ENCODE measurements at regions not wholly inside any gene's neighbourhood (a gene's known extent, or its start where the extent isn't known, plus 50 kb on each side); places are given as distances from the start of the nearest gene placed in this dataset.
"Not testable (repeated sequence)": the region's sequence is repeated elsewhere in the genome, so short reads cannot be mapped to it uniquely, and the experiment has no call there.

GRCh38 chr12:114528766-114529165 lies 122.8 kb upstream of the TBX5 start:
- ATAC-seq (ENCODE audit: insufficient read depth, low read depth) (no peak), DNase-seq (no peak)
- Histone ChIP-seq H3K27me3 (ENCODE audit: insufficient read depth, low read length, poor library complexity) (no peaks in the 10 kb centered on the region), H3K79me2 (ENCODE audit: insufficient read depth, low read length) (no peaks in the 10 kb centered on the region), H3K4me1 (ENCODE audit: insufficient read depth, low read length) (no peaks in the 10 kb centered on the region), H3K36me3 (ENCODE audit: insufficient read depth, low read length) (no peaks in the 10 kb centered on the region), H3K4me2 (ENCODE audit: insufficient read depth, low read length) (no peak overlapping the region), H3K27ac (ENCODE audit: low read length) (no peak overlapping the region), H3K4me3 (ENCODE audit: low read depth in 1 of 2, low read length in 2 of 2) (no peak overlapping the region), H3K9ac (ENCODE audit: low read depth, low read length) (no peak overlapping the region), H3K9me3 (ENCODE audit: insufficient read depth, low read length, severe bottlenecking) (no peaks in the 10 kb centered on the region), H2AFZ (ENCODE audit: low read depth, low read length) (no peak overlapping the region), H4K20me1 (ENCODE audit: insufficient read depth, low read length) (no peaks in the 10 kb centered on the region)
- TF ChIP-seq CTCF (IDR thresholded peaks at IDR 0.05; ENCODE audit: borderline replicate concordance, extremely low read depth, low read length, poor library complexity, severe bottlenecking): no peak
- TF ChIP-seq EZH2 (IDR thresholded peaks at IDR 0.05; ENCODE audit: borderline replicate concordance, low read depth, low read length, severe bottlenecking): no peak

DNA sequence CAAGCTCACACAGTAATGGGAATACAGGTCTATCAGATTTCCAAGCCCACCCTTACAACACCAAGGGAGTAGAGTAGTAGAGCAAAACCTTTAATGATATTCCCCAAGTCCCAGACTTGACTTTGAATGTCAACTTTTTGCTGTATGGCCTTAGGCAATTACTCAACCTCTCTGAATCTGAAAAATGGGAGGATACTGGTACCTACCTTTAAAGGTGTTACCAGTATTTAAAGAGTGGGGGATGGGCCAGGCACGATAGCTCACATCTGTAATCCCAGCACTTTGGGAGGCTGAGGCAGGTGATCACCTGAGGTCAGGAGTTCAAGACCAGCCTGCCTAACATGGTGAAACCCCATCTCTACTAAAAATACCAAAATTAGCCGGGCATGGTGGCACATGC lies 115.2 kb upstream of the TBX5 start:
- not testable (repeated sequence) for H3K4me1 ChIP-seq (ENCODE audit: insufficient read depth, low read length); DNase-seq; ATAC-seq (ENCODE audit: insufficient read depth, low read depth); H3K27me3 ChIP-seq (ENCODE audit: insufficient read depth, low read length, poor library complexity); H3K9me3 ChIP-seq (ENCODE audit: insufficient read depth, low read length, severe bottlenecking); H3K27ac ChIP-seq (ENCODE audit: low read length); H3K9ac ChIP-seq (ENCODE audit: low read depth, low read length); H3K4me3 ChIP-seq (ENCODE audit: low read depth in 1 of 2, low read length in 2 of 2); H3K36me3 ChIP-seq (ENCODE audit: insufficient read depth, low read length); H2AFZ ChIP-seq (ENCODE audit: low read depth, low read length); H3K4me2 ChIP-seq (ENCODE audit: insufficient read depth, low read length); H3K79me2 ChIP-seq (ENCODE audit: insufficient read depth, low read length); H4K20me1 ChIP-seq (ENCODE audit: insufficient read depth, low read length)

GRCh38 chr12:114512351-114512750 lies 106.4 kb upstream of the TBX5 start:
- no peaks in the 10 kb centered on the region for H4K20me1 ChIP-seq (ENCODE audit: insufficient read depth, low read length)
- H3K4me2 ChIP-seq (ENCODE audit: insufficient read depth, low read length): no peak overlapping the region
- no peaks in the 10 kb centered on the region for H3K27me3 ChIP-seq (ENCODE audit: insufficient read depth, low read length, poor library complexity)
- ATAC-seq (ENCODE audit: insufficient read depth, low read depth) (no peak), DNase-seq (no peak)
- TF ChIP-seq CTCF (IDR thresholded peaks at IDR 0.05; ENCODE audit: borderline replicate concordance, extremely low read depth, low read length, poor library complexity, severe bottlenecking): no peak
- no peak for TF ChIP-seq EZH2 (IDR thresholded peaks at IDR 0.05; ENCODE audit: borderline replicate concordance, low read depth, low read length, severe bottlenecking)
- no peak overlapping the region for H2AFZ ChIP-seq (ENCODE audit: low read depth, low read length)
- H3K36me3 ChIP-seq (ENCODE audit: insufficient read depth, low read length): no peaks in the 10 kb centered on the region
- no peak overlapping the region for H3K9ac ChIP-seq (ENCODE audit: low read depth, low read length)
- H3K4me1 ChIP-seq (ENCODE audit: insufficient read depth, low read length): no peaks in the 10 kb centered on the region
- no peaks in the 10 kb centered on the region for H3K9me3 ChIP-seq (ENCODE audit: insufficient read depth, low read length, severe bottlenecking)
- no peak overlapping the region for H3K4me3 ChIP-seq (ENCODE audit: low read depth in 1 of 2, low read length in 2 of 2)
- H3K79me2 ChIP-seq (ENCODE audit: insufficient read depth, low read length): no peaks in the 10 kb centered on the region
- H3K27ac ChIP-seq (ENCODE audit: low read length): no peak overlapping the region

- Histone ChIP-seq H3K27me3 (ENCODE audit: insufficient read depth, low read length, poor library complexity) (no peaks in the 10 kb centered on the region), H3K27ac (ENCODE audit: low read length) (no peak overlapping the region), H3K4me2 (ENCODE audit: insufficient read depth, low read length) (no peak overlapping the region), H3K9me3 (ENCODE audit: insufficient read depth, low read length, severe bottlenecking) (no peaks in the 10 kb centered on the region), H2AFZ (ENCODE audit: low read depth, low read length) (no peak overlapping the region), H3K36me3 (ENCODE audit: insufficient read depth, low read length) (no peaks in the 10 kb centered on the region), H3K4me1 (ENCODE audit: insufficient read depth, low read length) (no peaks in the 10 kb centered on the region), H3K79me2 (ENCODE audit: insufficient read depth, low read length) (no peaks in the 10 kb centered on the region), H3K4me3 (ENCODE audit: low read depth in 1 of 2, low read length in 2 of 2) (no peak overlapping the region), H3K9ac (ENCODE audit: low read depth, low read length) (no peak overlapping the region), H4K20me1 (ENCODE audit: insufficient read depth, low read length) (no peaks in the 10 kb centered on the region)
- DNase-seq (peak; percentile 70), ATAC-seq (ENCODE audit: insufficient read depth, low read depth) (peak; percentile 74)
- TF ChIP-seq CTCF (IDR thresholded peaks at IDR 0.05; ENCODE audit: borderline replicate concordance, extremely low read depth, low read length, poor library complexity, severe bottlenecking) (peak; percentile 90), EZH2 (IDR thresholded peaks at IDR 0.05; ENCODE audit: borderline replicate concordance, low read depth, low read length, severe bottlenecking) (no peak)
Measured at GRCh38 chr12:114508529-114509129, 102.7 kb upstream of the TBX5 start.

All from DND-41 (cell line).